SK-N-MC (cell line): ENCODE measurements at regions not wholly inside any gene's neighbourhood (a gene's known extent, or its start where the extent isn't known, plus 50 kb on each side); places are given as distances from the start of the nearest gene placed in this dataset.

Experiments
- DNase-seq: peaks from one replicate; pipeline ENCODE4 v3.0.0-alpha.2; 2011; ENCODE audit warnings: low read depth, low spot score
- H3K27ac ChIP-seq: fragments of 200-600 bp; sonication (generic); 2 replicates; pipeline ENCODE4 v1.5.1; 2016; ENCODE audit warnings: mixed run types
- H3K36me3 ChIP-seq: fragments of 200-600 bp; sonication (generic); 2 replicates; pipeline ENCODE4 v1.6.1; 2017; ENCODE audit warnings: antibody characterized with exemption, low read length, mixed read lengths; ENCODE audit not compliant: insufficient read depth
- H3K4me3 ChIP-seq: fragments of 200-600 bp; sonication (generic); 2 replicates; pipeline ENCODE4 v1.5.1; 2016
- H3K9ac ChIP-seq: fragments of 200-600 bp; sonication (generic); 2 replicates; pipeline ENCODE4 v1.8.0; 2017; ENCODE audit warnings: mixed run types, mixed read lengths; ENCODE audit not compliant: insufficient read length
- H3K9me3 ChIP-seq: fragments of 200-600 bp; sonication (generic); 2 replicates; pipeline ENCODE4 v1.6.1; 2017; ENCODE audit warnings: low read depth, mild to moderate bottlenecking, antibody characterized with exemption, low read length, moderate library complexity, mixed read lengths
- EZH2 ChIP-seq: fragments of 200-600 bp; sonication (generic); IDR thresholded peaks from one replicate; pipeline ENCODE4 v1.6.1; 2017; ENCODE audit warnings: antibody characterized with exemption
- FOXP2 ChIP-seq: optimal IDR thresholded peaks from 2 replicates; pipeline ENCODE3; 2011; ENCODE audit warnings: mild to moderate bottlenecking, moderate library complexity; ENCODE audit not compliant: insufficient read depth; ENCODE audit errors: extremely low read length, control extremely low read depth
- POLR2AphosphoS5 ChIP-seq: IDR thresholded peaks from 2 replicates; pipeline ENCODE4 v1.6.1; 2012; ENCODE audit warnings: mild to moderate bottlenecking, low read depth, low read length, borderline replicate concordance

DNA sequence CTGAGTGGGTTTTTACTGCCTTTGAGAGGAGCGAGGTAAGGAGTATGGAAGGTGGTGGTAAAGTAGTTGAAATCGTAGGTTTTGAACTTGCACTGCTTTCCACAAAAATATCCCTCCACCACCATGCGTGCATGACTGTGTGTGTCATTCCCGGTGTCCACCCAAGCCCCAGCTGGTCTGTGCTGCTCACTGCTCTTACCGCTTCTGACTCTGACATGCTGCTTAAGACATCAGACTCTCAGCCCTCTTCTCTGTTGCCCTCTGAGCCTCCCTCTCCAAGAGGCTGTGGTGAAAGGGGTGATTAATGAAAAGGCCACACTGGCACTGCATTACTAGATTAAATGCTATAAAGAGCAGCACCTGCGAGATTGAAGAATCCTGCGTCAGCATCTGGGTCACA lies 128.7 kb downstream of the SPATA19 start:
- Histone ChIP-seq H3K9ac (no peak overlapping the region), H3K9me3 (no peaks in the 10 kb centered on the region), H3K27ac (no peak overlapping the region), H3K4me3 (no peak overlapping the region), H3K36me3 (no peaks in the 10 kb centered on the region)
- DNase-seq, result no peak
- no peak for TF ChIP-seq FOXP2
- no peak for TF ChIP-seq EZH2
- TF ChIP-seq POLR2AphosphoS5, result no peak

DNA sequence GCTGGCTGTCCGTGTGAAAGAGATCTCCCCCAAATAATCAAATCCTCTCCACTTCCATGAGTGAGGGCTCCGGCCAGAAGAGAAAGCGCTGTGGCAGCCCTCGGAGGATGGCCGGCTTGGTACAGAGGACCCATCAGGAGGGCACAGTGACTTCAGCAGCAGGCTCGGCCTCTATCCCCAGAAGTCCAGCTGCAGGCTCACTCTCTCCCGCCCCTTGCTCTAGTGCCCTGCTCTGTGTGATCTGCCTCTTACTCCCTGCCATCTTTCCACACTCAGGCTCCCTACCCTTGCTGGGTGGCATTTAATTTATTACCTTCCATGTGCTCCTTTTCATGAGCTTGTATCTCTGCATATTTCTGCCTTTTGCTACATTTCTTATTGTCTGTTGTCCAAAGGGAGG lies 129.7 kb downstream of the SPATA19 start:
- H3K9ac ChIP-seq, result no peak overlapping the region
- H3K4me3 ChIP-seq, result no peak overlapping the region
- no peaks in the 10 kb centered on the region for H3K36me3 ChIP-seq
- H3K9me3 ChIP-seq, result no peaks in the 10 kb centered on the region
- TF ChIP-seq EZH2 (no peak), FOXP2 (no peak), POLR2AphosphoS5 (no peak)
- DNase-seq, result no peak
- no peak overlapping the region for H3K27ac ChIP-seq

DNA sequence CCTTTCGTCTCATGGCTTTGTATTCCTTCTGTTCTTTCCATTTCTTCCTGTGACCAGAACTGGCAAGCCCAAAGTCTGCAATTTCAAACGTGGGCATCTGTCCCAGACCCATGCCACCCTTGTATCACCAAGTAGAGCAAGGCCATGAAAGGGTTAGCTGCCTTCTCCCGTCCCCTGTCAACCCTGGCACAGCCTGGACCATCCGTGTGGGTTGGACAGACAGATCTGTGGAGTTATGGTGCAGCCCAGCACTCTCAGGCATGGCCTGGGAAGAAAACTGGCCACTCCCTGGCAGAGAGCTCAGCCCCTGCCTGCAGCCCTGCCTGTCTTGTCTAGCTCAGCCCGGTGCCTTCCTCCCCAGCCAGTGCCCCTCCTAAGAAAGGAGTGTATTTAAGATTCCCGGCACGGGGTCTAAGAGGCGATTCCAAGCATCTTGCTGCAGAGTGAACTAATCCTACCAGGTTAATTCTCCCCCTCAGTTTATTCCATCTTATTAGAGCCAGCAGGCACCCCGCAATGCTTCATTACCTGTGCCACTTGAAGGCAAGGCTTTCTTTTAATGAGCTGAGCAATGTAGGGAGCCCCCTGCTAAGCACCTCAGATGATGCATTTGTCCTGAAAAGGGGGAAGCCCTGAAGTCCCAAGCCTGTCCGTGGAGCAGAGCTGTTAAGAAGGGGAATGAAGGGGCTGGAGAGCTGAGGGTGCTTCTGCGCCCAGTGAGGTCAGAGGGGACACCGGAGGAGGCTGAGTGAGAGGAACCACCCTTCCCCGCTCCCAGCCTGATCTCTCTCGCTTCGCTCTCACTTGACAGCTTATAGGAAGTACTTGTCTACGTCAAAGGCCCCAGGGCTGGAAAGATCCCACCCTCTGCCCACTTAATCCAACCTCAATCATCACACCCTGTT lies 130.6 kb downstream of the SPATA19 start:
- H3K27ac ChIP-seq, result no peak overlapping the region
- H3K36me3 ChIP-seq, result no peaks in the 10 kb centered on the region
- no peak for TF ChIP-seq EZH2
- TF ChIP-seq FOXP2, result no peak
- no peak for TF ChIP-seq POLR2AphosphoS5
- H3K4me3 ChIP-seq, result no peak overlapping the region
- H3K9me3 ChIP-seq, result no peaks in the 10 kb centered on the region
- DNase-seq, result no peak
- no peak overlapping the region for H3K9ac ChIP-seq

DNA sequence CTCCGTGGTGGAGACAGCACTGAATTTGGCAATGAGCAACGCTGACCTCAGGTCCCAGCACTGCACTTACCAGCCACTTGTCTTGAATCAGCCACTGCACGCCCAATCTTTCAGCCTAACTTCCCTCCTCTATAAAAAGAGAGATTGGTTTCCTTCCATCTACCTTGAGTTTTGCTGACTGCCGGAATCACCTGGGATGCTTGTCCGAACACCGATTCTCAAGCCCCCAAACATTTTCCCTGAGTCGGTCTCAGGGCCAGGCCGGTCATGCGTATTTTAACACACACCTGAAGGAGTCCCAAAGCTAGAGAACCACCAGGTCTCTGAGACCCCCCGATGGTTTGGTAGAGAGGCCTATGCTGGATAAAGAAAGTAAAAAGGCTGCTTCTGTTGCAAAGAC lies 131.5 kb downstream of the SPATA19 start:
- no peak for TF ChIP-seq POLR2AphosphoS5

DNA sequence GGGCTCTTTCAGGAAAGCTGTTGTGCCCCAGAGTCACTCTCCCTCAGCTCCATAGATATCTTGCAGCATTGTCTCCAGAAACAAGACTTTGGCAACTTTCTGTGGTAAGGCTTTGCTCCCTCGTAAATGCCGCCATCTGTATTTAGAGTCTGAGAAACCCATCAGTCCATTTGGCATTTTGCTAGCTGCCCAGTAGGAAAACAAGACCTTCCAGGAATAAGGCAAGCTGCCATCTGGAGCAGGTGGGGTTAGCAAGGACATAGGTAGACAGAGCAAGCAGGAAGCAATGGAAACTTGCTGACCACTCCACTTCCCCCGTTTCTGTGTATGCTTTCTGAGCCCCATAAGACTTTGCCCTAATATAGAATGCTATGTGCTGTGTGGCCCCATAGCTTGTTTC lies 131.9 kb downstream of the SPATA19 start:
- no peaks in the 10 kb centered on the region for H3K9me3 ChIP-seq
- no peak overlapping the region for H3K4me3 ChIP-seq

More for the DNA sequence above, 131.5 kb downstream of the SPATA19 start:
- no peak for DNase-seq
- Histone ChIP-seq H3K36me3 (no peaks in the 10 kb centered on the region), H3K4me3 (no peak overlapping the region), H3K9ac (no peak overlapping the region), H3K27ac (no peak overlapping the region), H3K9me3 (no peaks in the 10 kb centered on the region)

DNA sequence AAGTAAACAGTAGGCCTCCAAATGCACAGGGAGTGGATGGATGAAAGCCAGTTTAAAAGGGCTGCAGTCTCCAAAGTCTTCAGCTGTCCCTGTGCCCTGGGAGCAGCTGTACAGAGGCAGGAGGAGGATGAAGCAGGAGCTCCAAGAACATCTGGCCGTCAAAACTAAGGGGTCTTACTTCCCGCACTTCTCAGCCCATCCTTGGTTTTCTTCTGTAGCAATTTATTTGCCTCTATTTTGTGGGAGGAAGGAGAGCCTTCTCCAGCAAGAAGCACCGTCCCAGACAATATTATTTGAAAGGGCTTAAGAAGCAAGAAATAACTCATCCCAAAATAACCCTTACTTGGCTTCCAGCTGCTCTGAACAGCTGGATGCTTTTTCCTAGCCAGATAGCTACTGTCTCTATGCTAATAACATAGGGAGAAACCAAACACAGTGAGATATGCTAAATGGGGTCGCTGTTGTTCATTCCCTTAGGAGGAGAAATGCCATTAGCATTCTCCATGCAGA lies 133.2 kb downstream of the SPATA19 start:
- no peaks in the 10 kb centered on the region for H3K9me3 ChIP-seq
- H3K27ac ChIP-seq, result no peak overlapping the region
- TF ChIP-seq EZH2 (no peak), FOXP2 (no peak)
- H3K4me3 ChIP-seq, result no peak overlapping the region
- H3K36me3 ChIP-seq, result no peaks in the 10 kb centered on the region
- no peak overlapping the region for H3K9ac ChIP-seq
- no peak for DNase-seq

More for the DNA sequence above, 131.9 kb downstream of the SPATA19 start:
- Histone ChIP-seq H3K36me3 (no peaks in the 10 kb centered on the region), H3K9ac (no peak overlapping the region), H3K27ac (no peak overlapping the region)
- no peak for DNase-seq
- TF ChIP-seq FOXP2 (no peak), POLR2AphosphoS5 (no peak), EZH2 (no peak)

DNA sequence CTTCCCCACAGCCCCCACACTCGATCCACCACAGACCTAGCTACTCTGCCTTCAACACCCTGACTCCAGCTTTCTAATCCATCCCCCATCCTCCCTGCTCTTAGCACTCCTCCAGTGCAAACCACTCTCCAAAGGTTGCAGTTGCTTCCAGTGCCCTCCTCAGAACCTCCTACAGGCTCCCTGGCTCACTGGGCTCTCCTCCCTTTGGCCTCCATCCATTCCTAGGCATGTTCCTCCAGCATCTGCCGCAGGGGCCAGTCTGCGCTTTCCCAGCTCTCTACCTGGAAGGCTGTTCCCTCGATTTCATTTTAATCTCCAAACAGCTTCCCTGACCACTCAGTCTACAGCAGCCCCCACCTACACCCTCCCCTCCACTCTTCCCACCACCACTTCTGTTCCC lies 133.8 kb downstream of the SPATA19 start:
- Histone ChIP-seq H3K4me3 (no peak overlapping the region), H3K27ac (no peak overlapping the region)

DNA sequence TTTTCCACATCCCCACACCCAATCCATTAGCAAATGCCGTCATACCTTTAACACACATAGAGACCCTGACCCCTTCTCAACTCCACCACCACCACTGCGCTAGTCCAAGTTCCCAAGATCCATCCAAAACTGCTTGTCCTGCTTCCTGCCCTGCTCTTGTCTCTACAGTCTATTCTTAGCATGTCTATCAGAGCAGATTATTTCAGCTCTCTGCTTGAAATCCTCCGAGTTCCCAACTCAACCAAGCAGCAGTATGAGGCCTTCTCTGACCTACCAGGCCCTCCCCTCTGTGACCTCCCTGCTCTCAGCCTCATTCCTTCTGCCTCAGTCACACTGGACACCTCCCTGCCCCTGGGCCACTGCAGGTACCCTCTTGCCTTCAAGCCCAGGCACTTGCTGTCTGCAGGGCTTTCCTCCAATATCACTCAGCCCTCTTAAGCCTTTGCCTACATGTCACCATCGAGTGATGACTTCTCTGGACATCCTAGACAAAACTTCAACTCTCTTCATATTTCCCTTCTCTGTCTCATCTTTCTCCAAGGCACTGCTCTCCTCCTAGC lies 134.6 kb downstream of the SPATA19 start:
- Histone ChIP-seq H3K9me3 (no peaks in the 10 kb centered on the region), H3K4me3 (no peak overlapping the region), H3K36me3 (no peaks in the 10 kb centered on the region), H3K27ac (no peak overlapping the region), H3K9ac (no peak overlapping the region)
- DNase-seq, result no peak
- TF ChIP-seq EZH2 (no peak), FOXP2 (no peak), POLR2AphosphoS5 (no peak)

More for the DNA sequence above, 133.8 kb downstream of the SPATA19 start:
- no peak overlapping the region for H3K9ac ChIP-seq
- TF ChIP-seq EZH2 (no peak), FOXP2 (no peak), POLR2AphosphoS5 (no peak)
- no peaks in the 10 kb centered on the region for H3K36me3 ChIP-seq
- H3K9me3 ChIP-seq, result no peaks in the 10 kb centered on the region
- DNase-seq, result no peak

DNA sequence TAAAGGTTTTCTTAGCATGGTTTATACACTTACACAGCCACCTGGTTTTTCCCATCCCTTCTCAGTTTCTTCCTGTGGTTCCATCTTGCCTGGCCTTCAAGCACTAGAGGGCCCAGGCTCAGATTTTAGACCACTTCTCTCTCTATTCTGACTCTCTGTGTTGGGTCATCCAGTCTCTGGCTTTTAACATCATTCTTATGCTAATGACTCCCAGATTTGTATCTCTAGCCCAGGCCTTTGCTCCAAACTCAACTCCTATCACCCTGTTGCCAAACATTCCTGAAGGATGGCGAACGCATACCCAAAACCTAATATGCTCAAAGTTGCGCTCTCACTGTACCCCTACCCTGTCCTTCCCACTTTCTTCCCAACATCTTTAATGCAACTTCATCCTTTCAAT lies 135.1 kb downstream of the SPATA19 start:
- H3K9ac ChIP-seq, result no peak overlapping the region
- no peak overlapping the region for H3K4me3 ChIP-seq
- no peak for DNase-seq
- H3K36me3 ChIP-seq, result no peaks in the 10 kb centered on the region
- TF ChIP-seq EZH2 (no peak), FOXP2 (no peak), POLR2AphosphoS5 (no peak)
- H3K27ac ChIP-seq, result no peak overlapping the region
- no peaks in the 10 kb centered on the region for H3K9me3 ChIP-seq
